K562 (cell line): ENCODE measurements at regions not wholly inside any gene's neighbourhood (a gene's known extent, or its start where the extent isn't known, plus 50 kb on each side); places are given as distances from the start of the nearest gene placed in this dataset.

Source experiments
- DDX20 ChIP-seq: fragments of 450-650 bp; IDR thresholded peaks from 2 replicates; pipeline ENCODE4 v1.6.1; 2016; ENCODE audit warnings: missing genetic modification characterization, low read depth, mild to moderate bottlenecking, missing compliant biosample characterization, moderate library complexity
- DIDO1 ChIP-seq: fragments of 450-650 bp; IDR thresholded peaks from 2 replicates; pipeline ENCODE4 v1.6.1; 2016; ENCODE audit warnings: low read depth, missing biosample characterization, missing genetic modification characterization
- KLF10 ChIP-seq: fragments of 250-450 bp; sonication (Bioruptor Pico); IDR thresholded peaks from 2 replicates; pipeline ENCODE4 v1.6.1; 2021; ENCODE audit warnings: matching md5 sums
- MEF2A ChIP-seq: IDR thresholded peaks from 2 replicates; pipeline ENCODE4 v1.6.1; 2011; ENCODE audit warnings: low read depth, mild to moderate bottlenecking, low read length, moderate library complexity; ENCODE audit not compliant: control insufficient read depth
- PCBP2 ChIP-seq: fragments of 200-400 bp; formaldehyde crosslinking; IDR thresholded peaks from 2 replicates; pipeline ENCODE4 v1.6.1; 2018; ENCODE audit warnings: low read length, low read depth, mild to moderate bottlenecking, moderate library complexity; ENCODE audit not compliant: poor library complexity, severe bottlenecking
- RFX5 ChIP-seq: IDR thresholded peaks from 2 replicates; pipeline ENCODE4 v1.6.1; 2011; ENCODE audit warnings: low read depth, mild to moderate bottlenecking, improper control_type of control experiment, low read length
- SMAD4 ChIP-seq: fragments of 250-450 bp; sonication (Bioruptor Pico); conservative IDR thresholded peaks from 2 replicates; pipeline ENCODE4 v1.8.0; 2021; ENCODE audit warnings: inconsistent platforms, mild to moderate bottlenecking, moderate library complexity
- SMARCB1 ChIP-seq: IDR thresholded peaks from 2 replicates; pipeline ENCODE4 v1.6.1; 2011; ENCODE audit warnings: improper control_type of control experiment, low read depth; ENCODE audit not compliant: insufficient read length
- ZNF165 ChIP-seq: fragments of 250-450 bp; sonication (Bioruptor Pico); IDR thresholded peaks from 2 replicates; pipeline ENCODE4 v1.4.0; 2020; ENCODE audit warnings: borderline replicate concordance
- ZNF354B ChIP-seq: fragments of 250-450 bp; sonication (Bioruptor Pico); IDR thresholded peaks from 2 replicates; pipeline ENCODE4 v1.4.0; 2020
- ZNF707 ChIP-seq: fragments of 250-450 bp; sonication (Bioruptor Pico); conservative IDR thresholded peaks from 2 replicates; pipeline ENCODE4 v1.8.0; 2022; ENCODE audit warnings: inconsistent platforms, mild to moderate bottlenecking, moderate library complexity
- ZNF780A ChIP-seq: fragments of 250-450 bp; sonication (Bioruptor Pico); IDR thresholded peaks from 2 replicates; pipeline ENCODE4 v1.5.0; 2021; ENCODE audit warnings: mild to moderate bottlenecking
- ZNF785 ChIP-seq: fragments of 250-450 bp; sonication (Bioruptor Pico); IDR thresholded peaks from 2 replicates; pipeline ENCODE4 v1.4.0; 2020; ENCODE audit warnings: mild to moderate bottlenecking
- TF ChIP-seq, protein P1 (sequence below): fragments of 250-450 bp; sonication (Bioruptor Pico); IDR thresholded peaks from 2 replicates; pipeline ENCODE4 v1.5.0; 2020; ENCODE audit warnings: mild to moderate bottlenecking, borderline replicate concordance
- TF ChIP-seq, protein P2 (sequence below): fragments of 450-650 bp; formaldehyde crosslinking; IDR thresholded peaks from 2 replicates; pipeline ENCODE4 v1.4.0; 2020; ENCODE audit warnings: mild to moderate bottlenecking
- TF ChIP-seq, protein P3 (sequence below), 2 experiments: fragments of 450-650 bp in 1 of 2; sonication (generic) in 1 of 2; formaldehyde crosslinking in 1 of 2; IDR thresholded peaks; 2 replicates each; pipeline versions ENCODE4 v1.7.1 to v1.9.0; 2016 to 2022; ENCODE audit warnings: inconsistent platforms in 1 of 2, mild to moderate bottlenecking in 1 of 2, missing genetic modification reagents in 1 of 2

DNA sequence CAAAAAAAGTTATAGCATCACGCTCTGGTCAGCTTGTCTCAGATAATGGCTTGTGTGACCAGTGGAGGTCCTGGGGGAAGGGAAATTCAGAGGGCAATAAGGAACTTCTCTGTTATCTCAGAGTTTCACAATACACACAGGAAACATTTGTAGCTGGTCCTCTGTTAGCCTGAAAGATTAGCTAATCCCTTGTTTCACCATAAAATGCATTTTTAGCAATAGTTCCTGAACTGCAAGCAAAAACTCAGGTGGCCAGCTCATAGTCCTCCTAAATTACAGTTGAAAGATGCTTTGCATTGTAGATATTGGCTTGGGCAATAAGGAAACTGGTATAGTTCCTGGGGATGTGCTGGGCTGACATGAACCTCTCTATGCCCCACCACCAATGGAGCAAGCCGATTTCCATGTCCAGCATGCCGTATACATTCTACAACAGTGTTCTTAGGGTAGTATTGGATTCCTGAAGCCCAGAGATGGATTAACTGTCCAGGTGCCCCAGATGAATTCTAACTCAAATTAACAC lies 141.5 kb upstream of the TBL1XR1 start (continued):
- TF ChIP-seq ZNF354B (CRISPR knock-in tag) (no peak), KLF10 (no peak), ZNF707 (CRISPR knock-in tag) (no peak), ZNF780A (CRISPR knock-in tag) (no peak), DDX20 (tag) (no peak), ZNF785 (CRISPR knock-in tag) (no peak), RFX5 (no peak), MEF2A (peak; percentile 69), DIDO1 (tag) (no peak), ZNF165 (no peak), PCBP2 (no peak), SMARCB1 (peak; percentile 46), SMAD4 (CRISPR knock-in tag) (peak; percentile 70)
- TF ChIP-seq, protein P1, sequence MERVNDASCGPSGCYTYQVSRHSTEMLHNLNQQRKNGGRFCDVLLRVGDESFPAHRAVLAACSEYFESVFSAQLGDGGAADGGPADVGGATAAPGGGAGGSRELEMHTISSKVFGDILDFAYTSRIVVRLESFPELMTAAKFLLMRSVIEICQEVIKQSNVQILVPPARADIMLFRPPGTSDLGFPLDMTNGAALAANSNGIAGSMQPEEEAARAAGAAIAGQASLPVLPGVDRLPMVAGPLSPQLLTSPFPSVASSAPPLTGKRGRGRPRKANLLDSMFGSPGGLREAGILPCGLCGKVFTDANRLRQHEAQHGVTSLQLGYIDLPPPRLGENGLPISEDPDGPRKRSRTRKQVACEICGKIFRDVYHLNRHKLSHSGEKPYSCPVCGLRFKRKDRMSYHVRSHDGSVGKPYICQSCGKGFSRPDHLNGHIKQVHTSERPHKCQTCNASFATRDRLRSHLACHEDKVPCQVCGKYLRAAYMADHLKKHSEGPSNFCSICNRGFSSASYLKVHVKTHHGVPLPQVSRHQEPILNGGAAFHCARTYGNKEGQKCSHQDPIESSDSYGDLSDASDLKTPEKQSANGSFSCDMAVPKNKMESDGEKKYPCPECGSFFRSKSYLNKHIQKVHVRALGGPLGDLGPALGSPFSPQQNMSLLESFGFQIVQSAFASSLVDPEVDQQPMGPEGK, result no peak
- TF ChIP-seq, protein P2, sequence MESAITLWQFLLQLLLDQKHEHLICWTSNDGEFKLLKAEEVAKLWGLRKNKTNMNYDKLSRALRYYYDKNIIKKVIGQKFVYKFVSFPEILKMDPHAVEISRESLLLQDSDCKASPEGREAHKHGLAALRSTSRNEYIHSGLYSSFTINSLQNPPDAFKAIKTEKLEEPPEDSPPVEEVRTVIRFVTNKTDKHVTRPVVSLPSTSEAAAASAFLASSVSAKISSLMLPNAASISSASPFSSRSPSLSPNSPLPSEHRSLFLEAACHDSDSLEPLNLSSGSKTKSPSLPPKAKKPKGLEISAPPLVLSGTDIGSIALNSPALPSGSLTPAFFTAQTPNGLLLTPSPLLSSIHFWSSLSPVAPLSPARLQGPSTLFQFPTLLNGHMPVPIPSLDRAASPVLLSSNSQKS (CRISPR knock-in tag), result no peak
- TF ChIP-seq, protein P3, sequence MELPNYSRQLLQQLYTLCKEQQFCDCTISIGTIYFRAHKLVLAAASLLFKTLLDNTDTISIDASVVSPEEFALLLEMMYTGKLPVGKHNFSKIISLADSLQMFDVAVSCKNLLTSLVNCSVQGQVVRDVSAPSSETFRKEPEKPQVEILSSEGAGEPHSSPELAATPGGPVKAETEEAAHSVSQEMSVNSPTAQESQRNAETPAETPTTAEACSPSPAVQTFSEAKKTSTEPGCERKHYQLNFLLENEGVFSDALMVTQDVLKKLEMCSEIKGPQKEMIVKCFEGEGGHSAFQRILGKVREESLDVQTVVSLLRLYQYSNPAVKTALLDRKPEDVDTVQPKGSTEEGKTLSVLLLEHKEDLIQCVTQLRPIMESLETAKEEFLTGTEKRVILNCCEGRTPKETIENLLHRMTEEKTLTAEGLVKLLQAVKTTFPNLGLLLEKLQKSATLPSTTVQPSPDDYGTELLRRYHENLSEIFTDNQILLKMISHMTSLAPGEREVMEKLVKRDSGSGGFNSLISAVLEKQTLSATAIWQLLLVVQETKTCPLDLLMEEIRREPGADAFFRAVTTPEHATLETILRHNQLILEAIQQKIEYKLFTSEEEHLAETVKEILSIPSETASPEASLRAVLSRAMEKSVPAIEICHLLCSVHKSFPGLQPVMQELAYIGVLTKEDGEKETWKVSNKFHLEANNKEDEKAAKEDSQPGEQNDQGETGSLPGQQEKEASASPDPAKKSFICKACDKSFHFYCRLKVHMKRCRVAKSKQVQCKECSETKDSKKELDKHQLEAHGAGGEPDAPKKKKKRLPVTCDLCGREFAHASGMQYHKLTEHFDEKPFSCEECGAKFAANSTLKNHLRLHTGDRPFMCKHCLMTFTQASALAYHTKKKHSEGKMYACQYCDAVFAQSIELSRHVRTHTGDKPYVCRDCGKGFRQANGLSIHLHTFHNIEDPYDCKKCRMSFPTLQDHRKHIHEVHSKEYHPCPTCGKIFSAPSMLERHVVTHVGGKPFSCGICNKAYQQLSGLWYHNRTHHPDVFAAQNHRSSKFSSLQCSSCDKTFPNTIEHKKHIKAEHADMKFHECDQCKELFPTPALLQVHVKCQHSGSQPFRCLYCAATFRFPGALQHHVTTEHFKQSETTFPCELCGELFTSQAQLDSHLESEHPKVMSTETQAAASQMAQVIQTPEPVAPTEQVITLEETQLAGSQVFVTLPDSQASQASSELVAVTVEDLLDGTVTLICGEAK (IDR thresholded peaks at IDR 0.05), result no peak
- TF ChIP-seq, protein P3 (CRISPR knock-in tag; IDR thresholded peaks at IDR 0.05), result no peak
